B cell (primary cell): ENCODE measurements at regions not wholly inside any gene's neighbourhood (a gene's known extent, or its start where the extent isn't known, plus 50 kb on each side); places are given as distances from the start of the nearest gene placed in this dataset.

Experiments
- ATAC-seq: fragments of 200-7000 bp; cut with Tn5 transposase; one replicate; pipeline ENCODE4 v1.10.0; 2021; ENCODE audit warnings: low read depth, mild to moderate bottlenecking, moderate number of reproducible peaks, moderate library complexity
- CTCF ChIA-PET: fragments of 350-600 bp; sonication (Branson Sonifier 250); formaldehyde crosslinking; loops from one replicate; lab custom pipeline; 2021; ENCODE audit warnings: antibody characterized with exemption, inconsistent platforms; lab: Charles Lee
- POLR2A ChIA-PET: fragments of 350-600 bp; sonication (Branson Sonifier 250); formaldehyde crosslinking; loops from one replicate; lab custom pipeline; 2021; ENCODE audit warnings: antibody characterized with exemption; lab: Charles Lee
- DNase-seq: peaks from one replicate; pipeline ENCODE4 v3.0.0; 2013
- H2AFZ ChIP-seq: 2 replicates; pipeline ENCODE4 v1.6.1; 2012; ENCODE audit warnings: mild to moderate bottlenecking, low read depth, low read length; ENCODE audit not compliant: insufficient read depth, poor library complexity, severe bottlenecking
- H3K27ac ChIP-seq, 2 donors: 1 replicate in 1 of 2; 2 replicates in 1 of 2; pipeline ENCODE4 v1.5.1; 2012 to 2013; ENCODE audit warnings: low read length in 2 of 2, mild to moderate bottlenecking in 2 of 2, moderate library complexity in 1 of 2
- H3K27me3 ChIP-seq, 4 experiments: fragments of 200-600 bp in 1 of 4; sonication (generic) in 1 of 4; replicated peaks in 1 of 4; 1 replicate in 2 of 4; 2 replicates in 2 of 4; pipeline versions ENCODE4 v1.6.1 to v1.7.0; 2013 to 2016; ENCODE audit warnings: low read length in 3 of 4, mild to moderate bottlenecking in 2 of 4, mixed read lengths in 1 of 4, moderate library complexity in 1 of 4; ENCODE audit not compliant: insufficient read depth in 4 of 4, control insufficient read depth in 3 of 4; ENCODE audit errors: control extremely low read depth in 1 of 4
- H3K36me3 ChIP-seq, 2 experiments: replicated peaks in 1 of 2; 1 replicate in 1 of 2; 2 replicates in 1 of 2; pipeline versions ENCODE4 v1.6.1 to v1.7.1; 2013; ENCODE audit warnings: low read length in 1 of 2; ENCODE audit not compliant: insufficient read depth in 2 of 2, control insufficient read depth in 1 of 2; ENCODE audit errors: control extremely low read depth in 1 of 2, extremely low read depth in 1 of 2
- H3K4me1 ChIP-seq, 2 donors: fragments of 200-600 bp in 1 of 2; sonication (generic) in 1 of 2; 1 replicate in 1 of 2; 2 replicates in 1 of 2; pipeline versions ENCODE4 v1.5.1 to v1.6.1; 2013 to 2017; ENCODE audit warnings: low read length in 2 of 2; ENCODE audit not compliant: control insufficient read depth in 2 of 2, insufficient read depth in 2 of 2
- H3K4me2 ChIP-seq: replicated peaks from 2 replicates; pipeline ENCODE3; 2012; ENCODE audit warnings: mild to moderate bottlenecking, low read depth, low read length; ENCODE audit not compliant: poor library complexity, severe bottlenecking
- H3K4me3 ChIP-seq, 5 experiments: fragments of 200-600 bp in 1 of 5; sonication (generic) in 1 of 5; 1 replicate in 3 of 5; 2 replicates in 2 of 5; pipeline versions ENCODE4 v1.5.1 to v1.7.0; 2011 to 2016; ENCODE audit warnings: low read length in 4 of 5, mild to moderate bottlenecking in 4 of 5, low read depth in 2 of 5, control low read depth in 1 of 5, moderate library complexity in 1 of 5; ENCODE audit not compliant: insufficient read depth in 1 of 5; ENCODE audit errors: control extremely low read depth in 1 of 5, extremely low read depth in 1 of 5
- H3K79me2 ChIP-seq: fragments of 200-600 bp; sonication (generic); one replicate; pipeline ENCODE4 v1.6.0; 2016; ENCODE audit warnings: low read length; ENCODE audit not compliant: control insufficient read depth, insufficient read depth
- H3K9ac ChIP-seq: fragments of 200-600 bp; sonication (generic); 2 replicates; pipeline ENCODE4 v1.6.1; 2017; ENCODE audit warnings: mild to moderate bottlenecking, low read length, moderate library complexity
- H3K9me3 ChIP-seq, 3 donors: one replicate each; pipeline versions ENCODE4 v1.6.1 to v1.7.1; 2013; ENCODE audit warnings: low read length in 2 of 3; ENCODE audit not compliant: control insufficient read depth in 2 of 3, insufficient read depth in 1 of 3; ENCODE audit errors: control extremely low read depth in 1 of 3
- H4K20me1 ChIP-seq: 2 replicates; pipeline ENCODE4 v1.6.0; 2012; ENCODE audit warnings: mild to moderate bottlenecking, low read length; ENCODE audit not compliant: insufficient read depth, control insufficient read depth, poor library complexity, severe bottlenecking
- H3K27ac Mint-ChIP-seq: one replicate; pipeline ENCODE4 v1.8.0; 2021; ENCODE audit warnings: mixed read lengths
- H3K27me3 Mint-ChIP-seq: one replicate; pipeline ENCODE4 v1.8.0; 2021; ENCODE audit warnings: mixed read lengths
- H3K4me1 Mint-ChIP-seq: one replicate; pipeline ENCODE4 v1.8.0; 2021; ENCODE audit warnings: mixed read lengths
- H3K4me3 Mint-ChIP-seq: one replicate; pipeline ENCODE4 v1.8.0; 2021; ENCODE audit warnings: mixed read lengths
- H3K9me3 Mint-ChIP-seq: one replicate; pipeline ENCODE4 v1.8.0; 2022; ENCODE audit warnings: mixed read lengths; ENCODE audit not compliant: insufficient read depth
- EZH2 ChIP-seq: IDR thresholded peaks from 2 replicates; pipeline ENCODE4 v1.6.1; 2012; ENCODE audit warnings: borderline replicate concordance, low read depth, mild to moderate bottlenecking, moderate library complexity, low read length; ENCODE audit not compliant: insufficient read depth, poor library complexity, severe bottlenecking
- WGBS: methylation state at CpG from one replicate; pipeline ENCODE4 v1.1.5; 2013; ENCODE audit warnings: missing lambda C conversion rate; ENCODE audit not compliant: insufficient coverage; 5-methylcytosine and 5-hydroxymethylcytosine counted together
- intact Hi-C: fragments of 100-400 bp; cut with micrococcal nuclease; formaldehyde crosslinking; loops from one replicate; pipeline ENCODE4 v1.10.0; 2022
- TF ChIP-seq, protein P1 (sequence below): fragments of 200-600 bp; IDR thresholded peaks from one replicate; pipeline ENCODE4 v1.8.0; 2022; ENCODE audit warnings: antibody characterized with exemption, mild to moderate bottlenecking

DNA sequence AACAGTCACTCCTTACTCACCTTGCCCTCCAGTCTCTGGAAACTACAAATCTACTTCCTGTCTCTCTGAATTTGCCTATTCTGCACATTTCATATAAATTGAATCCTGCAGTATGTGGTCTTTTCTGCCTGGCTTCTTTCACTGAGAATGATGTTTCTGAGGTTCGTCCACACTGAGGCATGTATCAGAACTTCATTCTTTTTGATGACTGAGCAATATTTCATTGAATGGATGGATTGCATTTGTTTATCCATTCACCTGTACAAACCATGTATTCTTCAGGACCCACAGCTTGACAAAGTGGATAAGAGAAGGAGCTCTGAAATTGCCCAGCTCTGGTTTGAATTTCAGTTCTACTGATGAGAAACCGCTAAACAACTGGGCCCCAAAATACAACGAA is 118.9 kb upstream of the ARRDC4 start:
- intact Hi-C loops, result no loop called here
- no peak overlapping the region for H3K27ac ChIP-seq
- no peaks in the 10 kb centered on the region for H3K9me3 ChIP-seq
- H2AFZ ChIP-seq, result no peak overlapping the region
- no peaks in the 10 kb centered on the region for H3K79me2 ChIP-seq
- TF ChIP-seq, protein P1, sequence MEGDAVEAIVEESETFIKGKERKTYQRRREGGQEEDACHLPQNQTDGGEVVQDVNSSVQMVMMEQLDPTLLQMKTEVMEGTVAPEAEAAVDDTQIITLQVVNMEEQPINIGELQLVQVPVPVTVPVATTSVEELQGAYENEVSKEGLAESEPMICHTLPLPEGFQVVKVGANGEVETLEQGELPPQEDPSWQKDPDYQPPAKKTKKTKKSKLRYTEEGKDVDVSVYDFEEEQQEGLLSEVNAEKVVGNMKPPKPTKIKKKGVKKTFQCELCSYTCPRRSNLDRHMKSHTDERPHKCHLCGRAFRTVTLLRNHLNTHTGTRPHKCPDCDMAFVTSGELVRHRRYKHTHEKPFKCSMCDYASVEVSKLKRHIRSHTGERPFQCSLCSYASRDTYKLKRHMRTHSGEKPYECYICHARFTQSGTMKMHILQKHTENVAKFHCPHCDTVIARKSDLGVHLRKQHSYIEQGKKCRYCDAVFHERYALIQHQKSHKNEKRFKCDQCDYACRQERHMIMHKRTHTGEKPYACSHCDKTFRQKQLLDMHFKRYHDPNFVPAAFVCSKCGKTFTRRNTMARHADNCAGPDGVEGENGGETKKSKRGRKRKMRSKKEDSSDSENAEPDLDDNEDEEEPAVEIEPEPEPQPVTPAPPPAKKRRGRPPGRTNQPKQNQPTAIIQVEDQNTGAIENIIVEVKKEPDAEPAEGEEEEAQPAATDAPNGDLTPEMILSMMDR, result no peak
- H4K20me1 ChIP-seq, result no peaks in the 10 kb centered on the region
- peaks cover 0 to 4% of the 10 kb centered on the region in 2 donors for H3K4me1 ChIP-seq
- no peaks in the 10 kb centered on the region for H3K36me3 ChIP-seq
- H3K27me3 ChIP-seq, result no peaks in the 10 kb centered on the region
- DNase-seq (no peak), ATAC-seq (no peak)
- Mint-ChIP-seq H3K27ac (no peak overlapping the region), H3K27me3 (no peaks in the 10 kb centered on the region), H3K4me1 (no peaks in the 10 kb centered on the region), H3K4me3 (no peak overlapping the region), H3K9me3 (no peaks in the 10 kb centered on the region)
- H3K9ac ChIP-seq, result no peak overlapping the region
- ChIA-PET POLR2A (no interaction called here), CTCF (no interaction called here)
- no peak overlapping the region for H3K4me3 ChIP-seq
- no CpG with 5 or more reads among the region's 3 CpGs for WGBS
- no peak overlapping the region for H3K4me2 ChIP-seq

DNA sequence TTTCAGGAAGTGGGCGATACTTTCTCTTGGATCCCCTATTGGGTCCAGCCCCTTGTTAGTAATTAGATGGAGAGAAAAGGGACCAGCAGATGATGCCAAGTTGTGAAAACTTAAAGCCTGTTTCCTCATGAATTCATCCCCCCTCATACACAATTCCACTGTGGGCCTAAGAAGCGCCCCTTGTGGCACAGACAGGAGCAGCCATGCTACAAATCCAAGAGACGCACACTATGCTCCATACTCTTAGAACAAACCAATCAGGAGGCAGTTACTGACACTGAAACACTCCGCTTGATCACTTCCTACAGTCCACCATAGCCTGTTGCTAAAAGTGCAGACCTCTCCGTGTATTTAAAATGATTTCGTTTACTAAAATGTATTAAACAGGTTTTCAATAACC is 111.3 kb upstream of the ARRDC4 start:
- peaks cover 0 to 2% of the 10 kb centered on the region in 2 donors for H3K4me1 ChIP-seq
- no peaks in the 10 kb centered on the region for H3K4me1 Mint-ChIP-seq
- H3K27ac Mint-ChIP-seq, result no peak overlapping the region
- H3K36me3 ChIP-seq, result no peaks in the 10 kb centered on the region
- H3K9ac ChIP-seq, result no peak overlapping the region
- no peak overlapping the region for H3K4me3 Mint-ChIP-seq
- no peak for DNase-seq
- no peak for ATAC-seq
- H3K4me3 ChIP-seq, result no peak overlapping the region
- H2AFZ ChIP-seq, result no peak overlapping the region
- intact Hi-C loops, result no loop called here
- WGBS, result 83% methylated on average over 3 of the region's 6 CpGs
- no peaks in the 10 kb centered on the region for H3K79me2 ChIP-seq
- H4K20me1 ChIP-seq, result no peaks in the 10 kb centered on the region
- no peak for TF ChIP-seq EZH2
- TF ChIP-seq, protein P1, result no peak
- H3K27me3 ChIP-seq, result no peaks in the 10 kb centered on the region
- H3K9me3 Mint-ChIP-seq, result peaks cover 2% of the 10 kb centered on the region
- CTCF ChIA-PET, result no interaction called here
- no peaks in the 10 kb centered on the region for H3K27me3 Mint-ChIP-seq
- H3K4me2 ChIP-seq, result no peak overlapping the region
- H3K27ac ChIP-seq, result no peak overlapping the region
- H3K9me3 ChIP-seq, result no peaks in the 10 kb centered on the region
- POLR2A ChIA-PET, result no interaction called here
